ENCODE measurements at regions not wholly inside any gene's neighbourhood (a gene's known extent, or its start where the extent isn't known, plus 50 kb on each side); places are given as distances from the start of the nearest gene placed in this dataset.

- TF ChIP-seq CTCF (IDR thresholded peaks at IDR 0.05): no peak
- no peak for TF ChIP-seq EZH2 (IDR thresholded peaks at IDR 0.05; ENCODE audit: borderline replicate concordance, insufficient read depth, low read depth, low read length, poor library complexity, severe bottlenecking)
These were observed 90.7 kb upstream of the PTCH1 start for GRCh38 chr9:95607507-95607906.
